ENCODE measurements at regions not wholly inside any gene's neighbourhood (a gene's known extent, or its start where the extent isn't known, plus 50 kb on each side); places are given as distances from the start of the nearest gene placed in this dataset.
A peak's percentile ranks its signal among the peaks of the same experiment; 100 is the strongest.
"Not testable (repeated sequence)": the region's sequence is repeated elsewhere in the genome, so short reads cannot be mapped to it uniquely, and the experiment has no call there.

DNA sequence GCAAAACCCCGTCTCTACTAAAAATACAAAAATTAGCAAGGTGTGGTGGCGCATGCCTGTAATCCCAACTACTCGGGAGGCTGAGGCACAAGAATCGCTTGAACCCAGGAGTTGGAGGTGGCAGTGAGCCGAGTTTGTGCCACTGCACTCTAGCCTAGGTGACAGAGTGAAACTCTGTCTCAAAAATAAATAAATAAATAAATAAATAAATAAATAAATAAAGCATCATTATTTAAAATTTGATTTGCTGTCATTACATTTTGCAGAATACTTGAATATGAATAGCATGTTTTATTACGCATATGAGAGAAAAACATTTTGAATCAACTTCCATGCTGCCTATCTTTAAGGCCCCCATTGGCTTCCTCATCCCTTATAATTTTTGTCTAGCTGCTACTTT, 53.4 kb upstream of the MED14 start:
- DNase-seq, result not testable (repeated sequence)

DNA sequence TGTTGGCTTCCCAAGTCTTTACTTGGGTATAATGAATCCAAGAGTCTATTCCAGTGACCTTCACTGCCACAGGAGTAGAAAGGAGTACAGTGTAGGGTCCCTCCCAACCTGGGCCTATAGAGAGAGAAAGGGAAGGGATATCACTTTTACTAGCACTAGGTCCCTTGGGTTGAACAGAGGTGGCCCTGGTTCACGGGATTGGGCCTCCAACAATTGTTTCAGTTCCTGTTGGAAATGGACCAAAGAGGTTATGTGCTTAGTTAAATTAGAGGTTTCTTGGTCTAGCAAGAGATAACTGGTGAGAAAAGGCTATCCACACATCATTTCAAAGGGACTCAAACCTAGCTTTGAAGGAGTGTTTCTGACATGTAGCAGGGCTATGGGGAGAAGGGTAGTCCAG, 57.1 kb upstream of the MED14 start:
- no peak for DNase-seq

DNA sequence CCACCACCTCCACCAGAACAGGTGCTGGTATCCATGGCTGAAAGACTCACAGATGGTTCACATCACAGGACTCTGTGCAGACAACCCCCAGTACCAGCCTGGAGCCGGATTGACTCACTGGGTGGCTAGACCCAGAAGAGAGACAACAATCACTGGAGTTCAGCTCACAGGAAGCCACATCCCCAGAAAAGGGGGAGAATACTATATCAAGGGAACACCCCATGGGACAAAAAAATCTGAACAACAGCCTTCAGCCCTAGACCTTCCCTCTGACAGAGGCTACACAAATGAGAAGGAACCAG, 59.4 kb upstream of the MED14 start:
- peak; percentile 61 for DNase-seq

DNA sequence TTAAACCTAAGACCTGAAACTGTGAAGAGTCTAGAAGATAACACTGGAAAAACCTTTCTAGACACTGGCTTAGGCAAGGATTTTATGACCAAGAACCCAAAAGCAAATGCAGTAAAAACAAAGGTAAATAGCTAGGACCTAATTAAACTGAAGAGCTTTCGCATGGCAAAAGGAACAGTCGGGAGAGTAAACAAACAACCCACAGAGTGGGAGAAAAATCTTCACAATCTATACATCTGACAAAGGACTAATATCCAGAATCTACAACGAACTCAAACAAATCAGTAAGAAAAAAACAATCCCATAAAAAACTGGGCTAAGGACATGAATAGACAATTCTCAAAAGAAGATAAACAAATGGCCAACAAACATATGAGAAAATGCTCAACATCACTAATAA, 64.4 kb upstream of the MED14 start:
- DNase-seq, result not testable (repeated sequence)

DNA sequence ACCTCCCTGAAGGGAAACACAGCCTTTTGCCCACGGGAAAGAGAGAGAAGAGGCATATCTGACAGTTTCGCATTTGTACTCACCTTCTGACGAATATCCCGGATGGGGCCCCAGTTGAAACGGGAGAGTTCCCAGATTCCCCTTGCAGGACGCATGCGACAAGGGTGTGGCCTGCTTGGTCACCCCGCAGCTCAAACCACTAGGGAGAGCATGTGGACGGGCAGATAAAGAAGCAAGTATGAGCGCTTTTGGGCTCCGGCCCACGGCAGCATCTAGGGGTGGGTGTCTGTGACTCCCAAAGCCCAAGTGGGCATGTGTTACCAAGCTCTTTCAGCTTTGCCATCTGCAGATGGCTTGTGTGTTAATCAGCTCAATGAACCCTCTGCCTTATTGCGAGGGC, 70.1 kb upstream of the MED14 start:
- no peak for DNase-seq

DNA sequence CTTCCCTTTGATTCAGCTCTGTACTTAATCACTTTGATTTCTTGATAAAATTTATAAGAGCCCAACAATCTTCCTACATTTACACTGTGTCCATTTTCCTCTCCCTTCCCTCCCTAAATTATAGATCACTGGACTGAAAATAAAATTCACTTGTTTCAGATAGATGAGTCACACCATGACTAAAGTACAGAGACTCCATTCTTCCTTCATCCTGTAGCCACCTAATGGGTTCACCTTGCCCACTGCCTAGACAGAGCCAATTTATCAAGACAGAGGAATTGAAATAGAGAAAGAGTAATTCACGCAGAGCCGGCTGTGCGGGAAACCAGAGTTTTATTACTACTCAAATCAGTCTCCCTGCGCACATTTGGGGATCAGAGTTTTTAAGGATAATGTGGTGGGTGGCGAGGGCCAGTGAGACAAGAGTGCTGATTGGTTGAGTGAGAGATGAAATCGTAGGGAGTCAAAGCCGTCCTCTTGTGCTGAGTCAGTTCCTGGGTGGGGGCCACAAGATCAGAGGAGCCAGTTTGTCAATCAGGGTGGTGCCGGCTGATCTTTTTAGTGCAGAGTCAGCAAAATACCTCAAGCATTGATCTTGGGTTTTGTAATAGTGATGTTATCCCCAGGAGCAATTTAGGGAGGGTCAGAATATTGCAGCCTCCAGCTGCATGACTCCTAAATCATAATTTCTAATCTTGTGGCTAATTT, 71.3 kb upstream of the MED14 start:
- DNase-seq, result no peak

DNA sequence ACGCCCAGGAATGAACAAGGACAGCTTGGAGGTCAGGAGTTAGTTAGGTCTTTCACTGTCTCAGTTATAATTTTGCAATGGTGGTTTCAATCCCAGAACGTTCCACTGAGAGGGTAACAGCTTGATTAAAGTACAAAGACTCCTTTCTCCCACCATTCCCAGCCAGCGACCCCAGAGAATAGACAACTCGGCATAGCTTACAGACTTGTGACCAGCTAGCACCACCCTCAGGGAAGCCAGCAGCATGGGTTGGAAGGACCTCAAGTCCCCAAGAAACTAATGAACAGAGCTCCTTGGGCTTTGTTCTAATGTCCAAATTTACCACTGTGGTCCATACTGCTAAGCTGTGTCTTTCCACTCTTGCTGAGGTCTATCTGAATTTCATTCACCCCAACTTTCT, 72.0 kb upstream of the MED14 start:
- DNase-seq, result no peak

DNA sequence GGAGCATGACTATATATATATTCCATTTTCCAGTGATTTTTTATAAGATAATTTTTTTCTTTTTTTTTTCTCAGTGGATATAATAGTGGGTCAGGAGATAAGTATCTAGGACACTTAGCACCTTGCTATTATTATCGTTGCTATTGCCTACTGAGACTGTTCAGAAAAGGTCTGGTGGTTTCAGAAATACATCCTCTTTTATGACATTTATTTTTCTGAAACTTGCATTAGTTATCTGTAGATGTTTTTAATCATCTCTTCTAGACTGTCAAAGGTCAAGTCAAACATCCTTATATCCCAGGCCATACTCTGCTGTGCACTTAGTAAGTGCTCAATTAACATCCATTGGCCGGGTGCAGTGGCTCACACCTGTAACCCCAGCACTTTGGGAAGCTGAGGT, 72.9 kb upstream of the MED14 start:
- DNase-seq, result no peak

DNA sequence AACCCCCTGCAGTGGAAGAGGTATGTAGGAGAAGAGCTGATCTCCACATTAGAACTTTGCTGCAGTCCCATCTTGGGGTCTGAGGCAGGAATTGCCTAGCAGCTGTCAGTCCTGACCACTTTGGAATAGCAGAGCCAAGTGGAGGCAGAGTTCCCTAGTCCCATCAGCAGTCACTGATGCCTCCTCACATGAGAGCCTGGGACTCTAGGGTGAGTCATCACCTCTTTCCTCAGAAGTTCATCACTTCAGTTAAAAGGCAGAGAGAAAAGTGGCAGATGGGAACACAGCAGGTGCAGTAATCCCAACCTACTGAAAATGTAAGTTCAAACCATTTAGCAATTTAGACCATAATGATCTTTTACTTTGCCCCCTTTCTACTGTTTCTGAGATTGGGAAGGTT, 73.9 kb upstream of the MED14 start:
- DNase-seq, result no peak

DNA sequence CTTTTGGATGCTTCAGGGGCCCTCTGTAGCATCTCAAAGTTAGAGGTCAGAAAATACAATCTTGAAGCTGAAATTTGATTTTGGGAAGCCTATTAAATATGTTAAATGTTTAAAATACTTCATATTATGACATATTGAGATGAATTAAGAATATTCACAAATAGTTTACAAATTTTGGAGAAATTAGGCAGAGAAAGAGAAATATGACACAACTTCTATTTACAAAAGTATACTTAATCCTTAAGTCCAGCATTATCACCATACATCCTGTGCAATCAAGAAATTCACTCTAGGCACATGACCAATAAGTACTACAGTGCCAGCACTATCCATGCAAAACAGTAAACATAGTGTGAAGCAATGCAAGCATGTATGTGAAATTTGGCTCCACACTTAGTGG, 79.7 kb upstream of the MED14 start:
- DNase-seq, result not testable (repeated sequence)

DNA sequence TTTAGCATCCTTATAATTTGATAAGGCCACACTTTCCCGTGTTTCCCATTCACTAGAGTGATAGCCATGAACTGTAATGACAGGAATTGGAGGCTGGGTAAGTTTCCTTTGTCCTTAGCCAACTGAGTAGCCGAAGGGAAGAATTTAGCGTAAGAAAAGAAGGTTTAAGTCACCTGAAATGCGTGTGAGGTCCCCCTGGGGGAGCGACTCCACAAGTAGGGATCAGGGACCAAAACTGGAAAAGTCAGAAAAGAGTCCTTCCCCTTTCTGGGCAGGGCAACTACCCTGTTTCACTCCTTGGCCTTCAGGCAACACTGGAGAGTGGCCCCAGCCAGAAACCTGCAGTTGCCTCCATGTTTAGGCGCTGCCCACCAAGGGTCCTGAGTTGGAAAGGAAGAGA, 81.6 kb upstream of the MED14 start:
- DNase-seq, result no peak

DNA sequence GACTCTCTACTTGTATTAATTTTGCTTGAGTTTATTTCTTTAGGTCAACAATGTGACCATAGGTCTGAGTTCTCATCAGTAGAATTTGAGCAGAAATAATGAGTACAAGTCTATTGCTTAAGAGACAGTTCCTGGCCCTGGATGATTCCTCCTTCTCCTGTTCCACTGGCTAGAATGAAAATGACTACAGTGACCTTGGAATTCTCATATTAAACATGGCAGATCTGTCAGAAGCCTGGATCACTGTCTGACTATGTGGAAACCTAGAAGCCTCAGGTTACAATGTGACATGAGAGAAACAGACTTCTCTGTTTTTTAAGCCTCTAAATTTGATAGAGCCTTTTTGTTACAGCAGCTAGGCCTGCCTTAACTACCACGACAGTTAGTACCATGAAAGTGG, 82.9 kb upstream of the MED14 start:
- DNase-seq, result no peak

DNA sequence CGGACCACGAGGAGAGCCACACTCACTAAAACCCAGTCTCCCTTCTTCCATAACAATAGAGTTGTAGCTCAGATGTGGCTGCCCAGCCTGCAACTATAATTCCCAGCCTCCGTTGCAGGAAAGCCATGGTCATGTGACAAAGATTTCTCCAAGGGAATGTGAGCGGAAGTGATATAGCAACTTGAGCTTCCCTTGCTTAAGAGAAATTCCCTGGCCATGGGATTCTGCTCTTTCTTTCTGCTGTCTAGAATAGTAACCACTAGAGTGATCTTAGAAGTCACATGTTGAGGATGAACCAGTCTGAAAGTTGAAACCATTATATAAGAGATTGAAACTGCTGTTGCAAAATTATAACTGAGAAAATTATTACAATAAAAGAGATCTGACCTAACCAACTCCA, 86.4 kb upstream of the MED14 start:
- DNase-seq, result no peak

DNA sequence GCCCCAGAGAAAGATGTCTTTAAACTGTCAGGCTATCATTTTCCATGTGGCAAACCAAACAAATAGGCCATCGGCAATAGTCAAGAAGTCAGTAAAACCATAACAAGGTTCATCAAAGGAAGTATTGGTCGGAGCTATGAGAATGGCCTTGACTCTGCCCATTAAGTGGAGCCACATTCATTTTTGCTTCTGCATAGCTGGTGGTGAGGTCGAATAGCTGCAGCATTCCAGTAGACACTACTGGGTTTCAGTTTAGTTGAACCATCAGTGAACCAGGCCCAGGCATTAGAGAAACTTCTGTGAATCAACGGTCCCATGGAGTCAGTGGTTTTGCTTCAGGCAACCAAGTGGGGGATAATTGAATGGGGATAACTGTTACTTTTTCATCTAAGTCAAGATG, 92.0 kb upstream of the MED14 start:
- no peak for DNase-seq

DNA sequence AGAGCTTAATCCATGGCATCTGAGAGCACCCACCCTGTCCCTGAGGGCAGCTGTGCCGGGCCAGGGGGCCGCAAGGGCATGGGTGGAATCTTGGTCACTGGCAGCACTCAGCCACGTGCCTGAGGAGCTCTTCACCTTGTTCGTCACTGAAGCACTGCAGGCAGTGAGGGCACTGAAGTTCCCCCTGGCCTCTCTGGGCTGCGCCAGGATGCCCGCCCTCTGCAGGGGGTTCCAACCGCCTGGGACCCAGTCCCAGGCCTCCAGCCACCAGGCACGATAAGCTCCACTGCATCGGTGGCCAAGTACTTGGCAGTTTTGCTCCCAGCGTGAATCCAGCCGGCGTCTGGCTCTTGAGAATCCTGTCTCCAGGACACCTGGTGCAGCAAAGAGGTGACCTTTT, 96.4 kb upstream of the MED14 start:
- no peak for DNase-seq

DNA sequence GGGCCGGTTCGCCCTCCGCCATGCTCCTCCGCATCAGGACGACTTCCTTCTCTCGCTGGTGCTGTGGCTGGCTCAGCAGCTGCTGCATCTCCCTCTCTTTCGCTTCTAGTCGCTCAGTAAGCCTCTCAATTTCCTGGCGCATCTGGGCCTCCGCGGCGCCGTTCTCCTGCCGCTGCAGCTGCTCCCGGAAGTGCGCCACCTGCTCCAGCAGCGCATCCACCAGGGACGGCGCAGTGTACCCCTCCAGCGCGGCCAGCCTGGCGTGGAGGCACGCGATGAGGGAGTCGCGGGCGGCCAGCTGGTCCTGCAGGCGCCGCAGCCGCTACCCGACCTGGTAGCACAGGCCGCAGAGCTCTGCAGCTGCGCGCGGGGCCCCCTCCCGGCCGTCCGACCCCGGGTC, 97.4 kb upstream of the MED14 start:
- DNase-seq, result no peak

DNA sequence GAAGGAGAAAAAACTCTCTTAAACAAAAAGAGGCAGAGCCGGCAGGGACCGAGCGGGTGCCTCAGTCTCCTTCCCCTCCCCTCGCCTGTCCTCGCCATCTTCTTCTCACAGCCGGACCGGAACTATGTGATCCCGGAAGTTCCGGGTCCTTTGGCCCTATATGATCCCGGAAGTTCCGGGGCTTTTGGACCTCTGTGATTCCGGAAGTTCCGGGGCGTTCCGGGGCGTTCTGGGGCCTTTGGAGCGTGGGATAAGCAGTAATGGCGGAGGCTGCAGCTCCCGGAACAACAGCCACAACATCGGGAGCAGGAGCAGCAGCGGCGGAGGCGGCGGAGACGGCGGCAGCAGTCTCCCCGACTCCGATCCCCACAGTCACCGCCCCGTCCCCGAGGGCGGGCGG, 98.9 kb upstream of the MED14 start:
- no peak for DNase-seq

DNA sequence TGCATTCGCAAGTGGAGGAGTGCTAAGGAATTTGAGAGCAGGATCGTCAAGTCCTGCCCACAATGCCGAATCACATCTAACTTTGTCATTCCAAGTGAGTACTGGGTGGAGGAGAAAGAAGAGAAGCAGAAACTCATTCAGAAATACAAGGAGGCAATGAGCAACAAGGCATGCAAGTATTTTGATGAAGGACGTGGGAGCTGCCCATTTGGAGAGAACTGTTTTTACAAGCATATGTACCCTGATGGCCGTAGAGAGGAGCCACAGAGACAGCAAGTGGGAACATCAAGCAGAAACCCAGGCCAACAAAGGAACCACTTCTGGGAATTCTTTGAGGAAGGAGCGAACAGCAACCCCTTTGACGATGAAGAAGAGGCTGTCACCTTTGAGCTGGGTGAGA, 100.2 kb upstream of the MED14 start:
- DNase-seq, result no peak

DNA sequence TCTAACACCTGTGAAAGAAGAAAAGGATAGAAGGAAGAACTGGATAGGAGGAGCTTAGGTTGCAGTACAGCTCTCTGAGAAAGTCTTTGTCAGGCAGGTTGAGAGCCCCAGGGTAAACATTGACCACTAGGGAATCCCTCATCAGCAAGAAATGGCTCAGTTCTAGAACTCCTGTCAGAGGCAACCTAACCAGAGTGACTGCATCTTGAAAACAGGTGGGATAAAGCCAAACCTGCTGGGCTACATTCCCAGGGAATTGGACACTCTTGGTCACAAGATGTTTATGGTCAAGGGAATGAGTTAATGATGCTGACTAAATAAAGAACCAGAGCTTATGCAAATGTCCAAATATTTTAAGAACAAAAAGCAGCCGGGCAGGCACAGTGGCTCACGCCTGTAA, 108.3 kb upstream of the MED14 start:
- DNase-seq, result no peak

DNA sequence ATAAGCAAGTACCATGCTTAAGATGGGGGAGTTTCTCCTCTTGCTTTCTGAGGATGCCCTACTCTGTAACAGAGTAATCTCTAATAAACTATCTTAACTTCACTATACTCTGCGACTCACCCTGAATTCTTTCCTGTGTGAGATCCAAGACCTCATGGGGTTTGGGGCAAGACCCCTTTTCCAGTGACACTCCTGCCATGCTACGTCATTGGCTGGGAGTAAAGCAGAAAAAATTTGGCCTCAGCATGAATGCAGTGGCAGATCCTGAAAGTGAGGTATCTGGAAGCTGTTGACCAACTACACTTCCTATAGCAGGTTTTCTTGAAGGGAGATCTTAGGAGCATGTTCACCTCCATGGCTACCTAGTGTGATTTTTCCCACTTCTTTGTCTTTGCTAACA, 109.1 kb upstream of the MED14 start:
- peak; percentile 61 for DNase-seq

DNA sequence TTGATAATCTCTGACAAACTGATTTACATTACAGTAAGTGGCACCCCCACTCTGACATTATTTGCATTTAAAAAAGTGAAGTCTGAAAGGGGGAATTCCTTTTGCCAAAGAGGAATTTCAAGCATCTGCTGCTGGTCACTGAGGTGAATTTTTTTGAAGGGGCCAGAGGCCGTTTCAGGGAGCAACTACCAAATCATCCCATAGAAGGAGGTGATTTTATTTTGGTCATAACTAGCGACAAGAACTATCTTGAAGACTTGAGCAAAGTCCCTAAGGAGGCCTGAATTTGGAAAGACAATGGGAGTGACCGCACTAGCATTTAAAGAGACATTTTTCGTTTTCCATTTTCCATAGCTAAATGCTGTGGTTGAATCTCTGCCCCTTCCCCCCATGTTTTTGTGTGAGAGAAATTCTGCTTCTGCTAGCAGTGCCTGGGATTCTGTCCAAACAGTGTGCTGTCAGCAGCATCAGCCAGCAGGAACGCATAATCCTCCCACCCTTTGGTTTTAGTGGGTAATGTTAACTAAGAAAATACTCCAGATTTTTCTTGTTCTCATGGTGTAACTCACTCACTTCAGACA, 110.1 kb upstream of the MED14 start:
- DNase-seq, result peak; percentile 96

DNA sequence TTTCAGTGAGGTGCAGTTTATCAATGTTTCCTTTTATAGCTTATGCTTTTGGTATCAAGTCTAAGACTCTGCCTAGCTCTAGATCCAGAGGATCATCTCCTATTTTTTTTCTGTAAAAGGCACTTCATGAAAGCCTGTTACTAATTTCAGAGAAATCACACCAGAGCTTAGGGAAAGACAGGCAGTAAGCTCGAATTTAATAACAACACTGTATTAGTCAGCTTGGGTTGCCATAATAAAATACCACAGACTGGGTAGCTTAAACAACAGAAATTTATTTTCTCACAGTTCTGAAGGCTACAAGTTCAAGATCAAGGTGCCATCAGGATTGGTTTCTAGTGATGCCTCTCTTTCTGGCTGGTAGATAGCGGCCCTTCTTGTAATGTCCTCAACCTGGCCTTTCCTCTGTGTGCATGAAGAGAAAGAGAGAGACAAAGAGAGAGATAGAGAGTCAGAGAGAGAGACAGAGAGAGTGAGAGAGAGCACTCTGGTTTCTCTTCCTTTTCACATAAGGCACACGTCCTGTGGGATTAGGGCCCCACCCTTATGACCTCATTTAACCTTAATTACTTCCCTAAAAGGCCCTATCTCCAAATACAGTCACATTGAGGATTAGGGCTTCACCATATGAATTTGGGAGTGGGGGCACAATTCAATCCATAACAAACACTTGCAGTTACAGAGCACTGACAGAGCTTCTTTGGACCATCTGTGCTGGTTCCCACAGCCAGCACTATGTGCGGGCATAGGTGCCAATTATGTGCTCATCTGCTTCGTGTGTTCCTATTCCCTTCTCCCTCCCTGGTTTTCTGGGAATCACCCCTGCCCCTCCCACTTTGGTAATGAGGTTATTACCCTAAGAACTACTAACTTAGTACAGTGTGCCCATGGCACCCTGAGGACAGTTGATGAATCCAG, 114.8 kb upstream of the MED14 start:
- peak; percentile 30 for DNase-seq

DNA sequence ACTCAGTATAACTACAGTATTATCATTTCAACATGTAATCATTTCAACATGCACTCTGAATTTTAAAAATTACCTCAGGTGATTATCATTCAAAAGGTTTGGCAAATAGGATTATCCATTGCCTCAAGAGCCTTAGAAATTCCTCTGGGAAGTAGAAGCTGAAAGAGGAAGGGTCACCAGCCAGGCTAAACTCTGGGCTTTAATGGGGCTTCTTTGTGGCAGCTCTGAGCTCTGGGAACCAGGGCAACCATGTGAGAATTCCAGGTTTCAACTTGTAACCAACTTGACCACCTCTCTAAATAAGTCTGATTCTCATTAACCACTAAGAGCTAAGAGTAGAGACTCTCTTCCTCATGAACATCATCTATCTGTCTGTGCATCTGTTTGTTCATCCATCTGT, 117.2 kb upstream of the MED14 start:
- no peak for DNase-seq
